Erythroblast (primary cell): ENCODE measurements at regions not wholly inside any gene's neighbourhood (a gene's known extent, or its start where the extent isn't known, plus 50 kb on each side); places are given as distances from the start of the nearest gene placed in this dataset.

ENCODE experiments used
- GATA1 ChIP-seq: IDR thresholded peaks from 2 replicates; pipeline ENCODE4 v1.6.1; 2011; ENCODE audit warnings: low read depth, mild to moderate bottlenecking, control low read depth, low read length, moderate library complexity
- POLR2A ChIP-seq: IDR thresholded peaks from 2 replicates; pipeline ENCODE4 v1.6.1; 2011; ENCODE audit warnings: mild to moderate bottlenecking, low read length

DNA sequence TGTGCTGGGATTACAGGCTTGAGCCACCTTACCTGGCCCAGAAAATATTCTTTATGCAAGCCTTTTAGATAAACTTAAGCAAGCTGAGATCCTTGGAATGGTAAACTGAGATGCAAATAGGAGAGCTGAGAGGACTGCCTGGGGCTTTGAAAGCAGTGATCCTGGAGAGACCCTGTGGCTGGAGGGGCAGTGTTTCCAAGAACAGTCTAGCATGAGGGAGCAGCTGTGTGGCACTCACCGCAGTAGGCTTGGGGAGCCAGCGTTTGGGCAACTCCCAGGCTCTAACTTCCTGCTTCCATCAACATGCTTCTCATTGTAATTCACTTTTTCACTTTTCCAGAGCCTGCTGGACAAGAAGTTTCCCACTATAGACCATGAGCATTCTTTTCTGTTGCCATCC is 144.1 kb upstream of the CELF4 start:
- TF ChIP-seq POLR2A: no peak
- no peak for TF ChIP-seq GATA1
